ENCODE measurements at regions not wholly inside any gene's neighbourhood (a gene's known extent, or its start where the extent isn't known, plus 50 kb on each side); places are given as distances from the start of the nearest gene placed in this dataset.

DNA sequence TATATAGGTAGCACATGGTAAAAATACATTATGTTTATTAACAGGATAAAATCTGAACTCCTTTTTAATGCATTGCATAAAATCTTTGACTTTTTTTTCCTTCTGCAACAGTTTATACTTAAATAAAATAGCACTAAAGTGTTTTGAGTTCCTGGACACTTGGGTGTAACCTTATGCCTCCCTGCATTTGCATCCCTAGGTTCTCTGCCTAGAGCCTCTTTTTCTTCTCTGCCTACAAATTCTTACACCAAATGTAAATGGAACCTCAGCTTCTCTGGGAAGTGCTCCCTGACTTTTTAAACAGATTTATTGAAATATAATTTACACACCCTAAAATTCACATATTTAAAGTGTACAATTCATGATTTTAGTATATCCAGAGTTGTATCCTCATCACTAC is 1017.6 kb downstream of the CNTNAP5 start:
- DNase-seq (ENCODE audit: low read depth in 2 of 2), result no peak

DNA sequence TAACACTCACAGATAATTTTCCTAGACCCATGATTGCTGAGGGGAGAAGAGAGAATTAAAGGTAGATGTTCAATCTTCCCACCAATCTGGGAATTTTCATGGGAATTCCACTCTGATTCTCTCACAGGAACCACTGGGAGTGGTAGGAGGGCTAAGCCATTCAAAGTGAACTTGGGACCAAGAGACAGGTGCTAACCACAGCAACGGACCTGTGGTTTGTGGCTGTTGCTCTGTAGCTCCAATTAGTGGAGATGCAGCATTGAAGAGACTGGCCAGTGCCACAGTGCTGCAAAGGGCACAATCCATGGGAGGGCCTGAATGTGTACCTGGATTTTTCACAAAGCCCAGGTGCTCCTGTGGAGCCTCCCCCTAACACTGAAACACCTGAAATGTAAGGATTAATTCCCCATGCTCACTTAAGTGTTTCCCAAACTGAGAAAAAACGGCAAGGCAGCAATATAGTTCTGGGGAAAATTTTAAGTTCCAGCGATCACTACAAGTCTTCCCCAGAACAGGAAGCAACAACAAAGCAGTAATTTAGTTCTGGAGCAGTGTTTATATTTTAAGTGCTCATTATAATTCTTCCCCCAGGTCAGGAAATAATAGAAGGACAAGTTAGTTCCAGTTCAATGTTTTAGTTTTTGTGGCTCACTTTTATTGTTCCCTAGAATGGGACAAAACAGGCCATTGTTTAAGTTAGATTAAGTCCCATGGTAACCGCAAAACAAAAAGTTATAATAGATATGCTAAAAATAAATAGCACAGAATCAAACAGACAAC is 1045.8 kb downstream of the CNTNAP5 start:
- no peak for DNase-seq (ENCODE audit: low read depth in 2 of 2)

DNA sequence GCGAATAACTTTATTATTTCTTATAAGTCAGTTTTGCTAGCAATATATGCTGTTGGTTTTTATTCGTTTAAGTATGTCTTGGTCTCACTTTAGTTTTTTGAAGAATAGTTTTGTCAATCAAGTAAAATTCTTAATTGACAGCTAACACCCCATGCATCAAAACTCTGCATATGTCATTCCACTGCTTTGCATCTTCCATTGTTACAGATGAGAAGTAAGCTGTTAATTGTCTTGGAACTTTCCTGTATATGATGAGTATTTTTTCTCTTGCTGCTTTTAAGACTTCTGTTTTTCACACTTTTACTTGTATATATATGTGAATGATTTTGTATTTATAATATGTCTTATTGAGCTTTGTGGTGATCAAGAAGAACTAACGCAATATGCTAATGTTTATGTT is 1048.4 kb downstream of the CNTNAP5 start:
- DNase-seq (ENCODE audit: low read depth in 2 of 2), result no peak

DNA sequence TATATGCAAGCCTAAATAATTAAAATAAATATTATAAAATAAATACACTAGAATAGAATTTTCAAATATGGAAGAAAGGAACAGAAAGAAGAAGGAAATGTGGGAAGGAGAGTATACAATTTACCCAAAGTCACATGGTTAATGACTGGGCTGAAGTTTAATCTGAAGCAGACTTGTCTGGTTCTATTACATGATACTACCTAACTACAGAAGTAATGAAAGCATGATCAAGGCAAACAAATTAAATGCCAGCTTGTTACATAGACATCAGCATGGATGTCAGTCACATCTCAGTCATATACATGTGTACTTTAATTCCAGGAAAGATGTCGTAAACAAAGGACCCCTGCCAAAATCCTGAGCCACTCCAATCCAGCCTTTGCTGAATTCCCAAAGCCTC is 1060.8 kb downstream of the CNTNAP5 start:
- no peak for DNase-seq (ENCODE audit: low read depth in 2 of 2)

DNA sequence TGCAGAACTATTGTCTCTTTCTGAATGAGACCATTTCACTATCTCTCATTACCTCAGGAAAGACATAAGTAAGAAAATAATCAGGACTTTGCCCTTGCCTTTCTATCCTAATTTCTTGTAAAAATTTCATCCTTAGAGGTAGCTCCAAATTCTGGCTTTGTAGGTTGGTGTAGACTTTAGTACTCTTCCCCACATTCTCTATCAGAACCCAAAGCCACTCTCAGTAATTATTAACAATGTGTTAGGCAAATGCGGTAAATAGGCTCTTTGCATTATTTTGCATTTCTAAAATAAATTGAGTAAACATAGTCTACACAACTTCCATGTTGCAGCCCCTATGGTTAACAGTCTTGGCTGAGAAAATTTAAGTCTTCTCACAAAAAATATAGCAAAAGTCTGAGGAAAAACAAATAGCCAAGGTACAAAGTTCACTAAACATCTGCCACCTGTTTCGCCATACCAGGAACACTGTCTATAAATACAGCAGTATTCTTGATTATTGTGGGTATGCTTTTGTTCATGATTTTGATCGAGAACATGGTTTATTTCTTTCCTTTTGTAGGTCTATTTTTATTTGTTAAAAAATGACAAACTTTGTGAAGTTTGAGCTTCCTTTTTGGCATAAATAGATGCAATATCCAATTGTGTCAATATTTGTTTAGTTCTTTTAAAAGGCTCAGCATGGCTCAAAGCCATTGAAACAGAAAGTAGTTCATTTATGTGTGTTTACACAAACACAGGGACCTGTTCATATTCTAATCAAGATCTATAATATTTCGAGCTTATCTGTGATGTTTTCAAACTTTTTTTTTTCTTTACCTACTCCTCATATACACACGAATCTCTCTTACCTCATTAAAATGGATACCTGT is 1061.5 kb downstream of the CNTNAP5 start:
- DNase-seq (ENCODE audit: low read depth in 2 of 2), result no peak

DNA sequence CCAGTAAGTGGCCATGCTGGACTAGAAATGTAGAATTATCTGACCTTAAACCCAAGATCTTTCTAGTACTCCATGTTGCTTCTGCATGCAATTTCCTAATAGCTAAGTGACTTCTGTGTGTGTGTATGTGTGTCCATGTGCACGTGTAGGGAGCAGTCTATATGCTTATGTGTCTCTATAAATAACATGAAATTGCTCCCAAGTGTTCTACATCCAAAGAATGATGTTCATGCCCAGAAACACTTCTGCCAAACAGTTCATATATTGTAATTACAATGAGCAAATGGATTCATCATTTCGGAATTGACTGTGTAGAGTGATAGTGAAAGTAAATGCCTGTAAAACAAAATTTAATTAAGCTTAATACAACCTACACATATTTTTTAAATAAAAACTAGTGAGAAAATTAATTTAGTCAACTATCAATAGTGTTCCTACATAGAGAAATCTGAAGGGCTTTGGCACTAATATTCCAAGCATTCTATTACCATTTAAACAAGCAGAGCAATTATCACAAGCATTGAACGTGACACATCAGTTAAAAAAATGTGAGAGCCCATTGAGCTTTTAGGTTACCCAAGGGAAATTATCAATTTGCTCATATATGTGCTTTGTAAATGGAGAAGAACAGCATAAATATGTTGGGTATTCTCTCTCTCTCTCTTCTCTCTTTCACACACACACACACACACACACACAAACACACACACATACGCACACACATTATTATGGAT is 1067.4 kb downstream of the CNTNAP5 start:
- no peak for DNase-seq (ENCODE audit: low read depth in 2 of 2)

DNA sequence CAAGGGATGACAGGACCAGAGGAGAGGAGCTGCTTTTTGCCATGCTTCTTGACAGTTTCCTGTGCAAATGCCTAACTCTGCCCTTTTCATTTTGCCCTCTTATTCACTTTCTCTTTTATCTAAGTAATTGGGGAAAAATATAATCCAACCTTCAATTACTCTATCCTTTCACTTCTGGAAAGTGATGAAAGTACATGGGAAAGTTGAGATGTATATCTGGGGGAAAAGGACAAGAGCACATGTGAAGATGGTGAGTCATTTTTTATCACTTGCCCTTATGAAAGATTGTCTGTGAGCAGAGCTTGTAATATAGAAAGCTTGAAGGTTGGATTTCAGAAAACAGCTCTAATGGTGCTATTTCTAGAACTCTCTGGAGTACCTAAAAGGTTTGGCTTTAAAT is 1070.7 kb downstream of the CNTNAP5 start:
- no peak for DNase-seq (ENCODE audit: low read depth in 2 of 2)

DNA sequence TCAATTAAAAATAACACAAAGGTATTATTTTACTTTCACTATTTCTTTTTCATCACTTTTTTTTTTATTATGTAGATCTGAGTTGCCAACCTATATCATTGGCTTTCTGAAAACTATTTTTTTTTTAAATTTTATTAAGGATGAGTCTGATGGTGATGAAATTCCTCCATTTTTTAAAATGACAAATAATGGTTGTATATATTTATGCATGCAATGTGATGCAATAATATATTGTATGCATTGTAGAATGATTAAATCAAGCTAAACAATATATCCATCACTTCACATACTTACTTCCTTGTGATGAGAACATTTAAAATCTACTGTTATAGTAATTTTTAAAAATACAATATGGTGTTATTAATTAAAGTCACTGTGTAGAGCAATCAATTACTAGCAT is 1081.6 kb downstream of the CNTNAP5 start:
- DNase-seq (ENCODE audit: low read depth in 2 of 2), result no peak

DNA sequence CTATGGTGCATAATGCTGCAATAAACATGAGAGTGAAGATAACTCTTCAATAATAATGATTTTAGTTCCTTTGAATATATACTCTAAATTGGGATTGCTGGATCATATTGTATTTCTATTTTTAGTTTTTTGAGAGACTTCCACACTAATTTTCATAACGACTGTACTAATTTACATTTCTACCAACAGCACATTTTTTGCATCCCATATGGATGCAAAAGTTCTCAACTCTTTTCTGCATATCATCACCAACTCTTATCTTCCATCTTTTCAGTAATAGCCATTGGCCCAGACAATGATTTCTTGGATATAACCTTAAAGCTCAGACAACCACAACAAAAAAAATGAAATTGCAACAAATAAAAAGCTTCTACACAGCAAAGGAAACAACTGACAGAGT is 1082.4 kb downstream of the CNTNAP5 start:
- no peak for DNase-seq (ENCODE audit: low read depth in 2 of 2)

DNA sequence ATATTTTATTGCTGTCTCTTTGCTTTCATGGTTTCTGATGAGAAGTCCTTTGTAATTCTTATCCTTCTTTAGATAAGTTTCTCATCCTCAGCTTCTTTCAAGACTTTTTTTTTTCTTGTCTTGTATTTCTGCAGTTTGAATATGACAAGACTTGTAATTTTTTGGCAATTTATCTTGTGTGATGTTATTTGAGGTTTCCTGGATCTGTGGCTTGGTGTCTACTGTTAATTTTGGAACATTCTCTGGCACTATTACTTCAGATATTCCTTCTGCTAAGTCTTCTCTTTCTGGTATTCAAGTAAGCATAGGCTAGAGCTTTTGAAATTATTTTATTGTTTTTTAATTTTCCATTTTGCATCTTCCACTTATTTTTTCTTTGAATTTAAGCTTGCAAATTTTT is 1083.2 kb downstream of the CNTNAP5 start:
- no peak for DNase-seq (ENCODE audit: low read depth in 2 of 2)

DNA sequence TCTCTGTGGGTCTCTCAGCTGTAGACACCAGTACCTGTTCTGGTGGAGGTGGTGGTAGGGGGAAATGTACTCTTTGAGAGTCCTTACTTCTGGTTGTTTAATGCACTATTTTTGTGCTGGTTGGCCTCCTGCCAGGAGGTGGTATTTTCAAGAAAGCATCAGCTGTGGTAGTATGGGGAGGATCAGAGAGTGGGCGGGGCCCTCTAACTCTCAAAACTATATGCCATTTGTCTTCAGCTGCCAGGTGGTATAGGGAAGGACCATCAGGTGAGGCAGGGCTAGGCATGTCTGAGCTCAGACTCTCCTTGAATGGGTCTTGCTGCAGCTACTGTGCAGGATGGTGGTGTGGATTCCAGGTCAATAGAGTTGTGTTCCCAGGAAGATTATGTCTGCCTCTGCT is 1100.8 kb downstream of the CNTNAP5 start:
- no peak for DNase-seq (ENCODE audit: low read depth in 2 of 2)

DNA sequence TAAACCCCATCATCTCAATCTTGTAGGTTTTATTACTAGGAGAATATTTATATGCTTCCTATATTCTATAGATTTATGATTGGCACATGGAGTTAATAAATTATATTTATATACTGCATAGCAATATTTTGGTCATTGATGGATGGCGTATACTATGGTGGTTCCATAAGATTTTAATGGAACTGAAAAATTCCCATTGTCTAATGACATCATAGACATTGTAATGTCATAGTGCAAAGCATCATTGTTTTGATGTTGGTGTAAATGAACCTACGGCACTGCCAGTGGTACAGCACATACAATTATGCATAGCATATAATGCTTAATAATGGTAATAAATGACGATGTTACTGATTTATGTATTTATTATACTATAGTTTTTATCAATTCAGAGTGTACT is 1135.9 kb downstream of the CNTNAP5 start:
- no peak for DNase-seq (ENCODE audit: low read depth in 2 of 2)

DNA sequence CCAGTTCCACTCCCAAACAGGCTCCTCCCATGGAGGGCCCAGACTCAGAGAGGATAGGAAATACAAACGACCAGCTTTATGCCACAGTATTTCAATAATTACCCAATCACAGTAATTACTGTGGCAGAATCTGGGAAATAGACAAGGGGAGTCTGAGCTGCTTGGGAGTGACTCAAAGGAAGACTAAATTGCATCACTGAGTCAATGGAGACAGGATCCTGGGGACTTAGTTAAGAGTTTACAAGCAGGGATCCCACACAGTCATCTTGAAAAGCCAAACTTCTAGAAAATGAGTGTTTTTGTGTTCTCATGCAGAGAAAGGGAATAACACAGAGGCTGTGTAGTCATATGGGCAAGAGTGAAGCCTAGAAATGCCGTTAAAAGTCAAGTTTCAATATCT is 1142.1 kb downstream of the CNTNAP5 start:
- no peak for DNase-seq (ENCODE audit: low read depth in 2 of 2)

DNA sequence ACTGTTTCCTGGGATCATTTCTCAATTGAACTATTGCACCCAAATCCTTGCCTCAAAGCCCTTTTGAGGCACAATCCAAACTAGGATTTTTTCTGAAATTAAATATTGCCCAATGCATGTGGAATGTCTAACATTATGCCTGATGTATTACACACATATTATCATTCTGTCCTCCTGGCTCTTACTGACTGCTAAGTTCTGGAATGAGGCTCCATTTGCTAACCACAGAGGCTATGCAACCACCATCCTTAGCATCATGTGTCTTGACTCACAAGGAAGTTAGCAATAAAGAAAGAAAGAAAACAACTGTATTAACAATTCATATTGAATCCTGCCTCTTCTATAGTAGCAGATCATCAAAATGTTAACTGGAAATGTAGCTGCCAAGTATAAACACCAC is 1142.7 kb downstream of the CNTNAP5 start:
- DNase-seq (ENCODE audit: low read depth in 2 of 2), result no peak

DNA sequence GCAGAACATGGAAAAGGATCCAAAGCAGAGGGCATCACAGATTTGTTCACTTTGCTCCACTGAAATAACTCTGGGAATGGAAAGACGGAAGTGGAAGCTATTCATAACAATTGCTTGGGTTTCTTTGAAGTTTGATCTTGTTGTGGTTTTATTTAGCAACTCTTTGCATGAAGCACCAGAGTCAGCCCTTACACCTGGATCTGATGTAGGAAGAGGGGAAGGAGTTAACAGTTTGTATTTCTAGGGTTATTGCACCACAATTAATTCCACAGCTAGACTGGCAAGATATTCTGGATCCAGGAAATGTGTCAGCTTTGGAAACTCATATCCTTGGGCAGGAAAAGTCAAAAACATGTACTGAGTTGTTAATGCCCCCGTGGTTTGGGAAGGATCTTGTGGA is 1143.4 kb downstream of the CNTNAP5 start:
- no peak for DNase-seq (ENCODE audit: low read depth in 2 of 2)

DNA sequence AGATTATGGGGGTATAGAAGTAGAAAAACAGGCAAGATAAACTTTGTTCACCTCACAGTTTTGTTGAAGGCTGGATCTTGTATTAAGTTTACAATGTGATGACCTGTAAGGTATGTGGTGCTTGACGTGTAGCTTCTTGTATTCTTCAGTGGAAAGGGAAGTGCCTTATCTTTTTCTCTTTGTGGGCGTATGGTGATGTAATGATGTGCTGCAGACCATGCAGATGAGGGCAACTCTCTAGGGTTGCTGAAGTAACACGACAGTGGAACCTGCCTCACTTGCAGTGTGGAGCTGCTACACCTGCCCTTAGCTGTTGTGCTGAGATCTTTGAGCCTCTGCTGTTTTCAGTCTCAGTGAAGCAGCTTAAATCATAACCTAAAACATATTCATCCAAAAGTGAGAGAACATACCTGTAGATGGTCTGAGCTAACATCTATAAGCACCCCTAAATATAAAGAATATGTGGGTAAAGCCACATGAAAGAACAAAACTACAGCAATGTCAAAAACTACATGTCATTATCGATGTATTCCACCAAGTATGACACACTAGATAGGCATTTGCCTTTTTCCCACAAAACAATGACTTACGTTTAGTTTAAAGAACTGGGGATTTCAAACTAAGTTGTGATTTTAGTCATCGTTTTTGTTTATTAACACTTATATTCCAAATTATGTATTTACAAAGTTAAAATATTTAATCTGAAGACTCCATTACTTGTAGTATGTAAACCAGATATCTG is 1144.1 kb downstream of the CNTNAP5 start:
- DNase-seq (ENCODE audit: low read depth in 2 of 2), result no peak

DNA sequence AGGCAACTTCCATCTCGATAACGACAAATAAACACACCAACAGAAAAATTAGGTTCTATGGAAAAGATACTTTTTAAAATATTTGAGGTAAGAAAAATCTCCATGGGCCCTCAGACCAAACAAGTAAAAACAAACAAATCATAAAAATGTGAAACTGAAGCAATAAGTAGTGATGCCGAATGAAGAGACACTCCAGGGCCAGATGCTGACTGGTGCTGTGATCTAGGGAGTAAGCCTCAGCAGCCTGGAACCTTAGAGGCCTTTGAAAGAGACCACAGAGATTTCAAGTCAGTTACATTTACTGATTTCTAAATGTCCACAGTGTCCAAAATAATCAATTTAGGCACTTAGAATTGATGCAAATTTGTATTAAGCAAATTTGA is 1144.7 kb downstream of the CNTNAP5 start:
- no peak for DNase-seq (ENCODE audit: low read depth in 2 of 2)

DNA sequence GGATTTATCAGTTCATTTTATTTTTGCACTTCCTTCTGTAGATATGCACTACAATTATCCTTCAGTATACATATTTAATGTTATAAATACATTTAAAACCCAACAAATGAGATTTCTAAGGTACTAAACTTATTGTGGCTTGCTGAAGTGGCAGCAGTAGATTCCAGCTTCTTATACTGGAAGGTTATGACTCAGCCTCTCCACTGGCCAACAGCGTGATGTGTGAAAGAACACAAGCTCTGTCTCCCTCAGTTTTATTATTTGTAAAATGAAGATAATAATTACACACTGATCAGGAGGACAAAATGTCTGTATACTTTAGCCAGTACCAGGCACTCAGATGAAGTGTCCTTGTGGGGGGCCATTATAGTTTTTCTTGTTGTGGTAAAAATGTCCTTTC is 1147.1 kb downstream of the CNTNAP5 start:
- DNase-seq (ENCODE audit: low read depth in 2 of 2), result no peak

DNA sequence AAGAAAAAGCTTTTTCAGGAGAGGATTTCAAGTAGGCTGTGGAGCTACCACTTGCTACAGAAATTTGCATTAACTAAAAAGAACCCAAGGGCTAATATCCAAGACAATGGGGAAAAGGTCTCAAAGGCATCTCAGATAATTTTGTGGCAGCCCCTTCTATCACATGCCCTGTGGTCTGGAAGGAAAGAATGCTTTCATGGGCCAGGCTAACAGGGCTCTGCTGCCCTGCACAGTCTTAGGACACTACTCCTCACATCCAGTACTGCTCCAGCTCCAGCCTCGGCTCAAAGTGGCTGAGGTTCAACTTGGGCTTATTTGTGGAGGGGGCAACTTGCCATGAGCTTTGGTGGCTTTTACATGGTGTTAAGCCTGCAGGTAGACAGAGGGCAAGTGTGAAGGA is 1150.3 kb downstream of the CNTNAP5 start:
- no peak for DNase-seq (ENCODE audit: low read depth in 2 of 2)

DNA sequence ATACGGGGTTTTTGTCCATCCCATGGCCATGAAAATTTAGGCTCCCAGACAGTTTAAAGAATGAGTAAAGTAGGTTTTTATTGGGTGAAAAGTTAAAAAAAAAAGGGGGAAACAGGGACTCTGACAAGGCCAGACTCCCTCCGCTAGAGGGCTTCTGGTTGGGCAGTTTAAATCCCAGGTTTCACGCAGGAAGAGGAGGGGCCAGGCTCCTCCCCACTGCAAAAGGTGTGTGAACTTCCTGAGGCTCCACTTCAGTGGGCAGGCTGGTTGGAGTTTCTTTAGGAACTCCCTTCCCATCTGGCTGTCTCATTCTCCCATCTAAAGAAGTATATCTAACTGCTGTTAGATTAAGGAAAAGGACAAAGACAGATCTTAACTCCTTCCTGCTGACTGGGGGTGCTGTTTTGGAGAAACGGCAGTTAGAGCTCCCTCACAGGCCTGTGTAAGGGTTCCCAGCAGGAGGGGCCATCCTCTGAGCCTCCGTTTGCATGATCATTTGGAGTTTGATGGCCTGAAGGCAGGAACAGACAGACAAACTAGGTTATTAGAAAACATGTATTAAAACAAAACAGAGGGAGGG is 1160.7 kb downstream of the CNTNAP5 start:
- DNase-seq (ENCODE audit: low read depth in 2 of 2), result no peak

DNA sequence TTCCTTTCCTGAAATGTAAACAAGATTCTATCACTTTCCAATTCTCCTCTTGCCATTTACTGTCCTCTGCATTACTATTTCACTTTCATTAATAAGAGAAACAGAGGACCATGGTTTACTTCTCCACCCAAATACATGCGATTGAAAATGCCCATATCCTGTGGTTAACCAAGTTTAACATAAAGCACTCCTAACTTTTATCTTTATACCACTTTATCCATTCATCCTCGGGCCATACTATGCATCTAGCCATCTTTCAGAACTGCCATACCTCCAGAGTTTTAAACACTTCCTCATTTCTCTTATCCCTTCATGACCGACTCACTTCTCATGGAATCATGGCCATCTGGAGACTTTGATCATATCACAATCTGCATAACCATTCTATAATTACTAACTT is 1182.3 kb downstream of the CNTNAP5 start:
- no peak for DNase-seq (ENCODE audit: low read depth in 2 of 2)

DNA sequence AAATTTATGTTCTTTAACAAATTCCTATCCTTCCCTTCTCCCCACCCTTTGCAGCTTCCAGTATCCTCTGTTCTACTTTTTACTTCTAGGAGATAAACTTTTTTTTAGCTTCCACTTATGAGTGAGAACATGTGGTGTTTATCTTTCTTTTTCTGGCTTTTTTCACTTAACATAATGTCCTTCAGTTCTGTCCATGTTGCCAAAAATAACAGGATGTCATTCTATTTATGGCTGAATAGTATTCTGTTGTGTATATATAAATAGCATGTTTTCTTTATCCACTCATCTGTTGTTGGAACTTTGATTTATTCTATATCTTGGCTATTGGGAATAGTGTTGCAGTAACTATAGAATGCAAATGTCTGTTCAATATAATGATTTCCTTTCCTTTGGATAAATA is 1191.2 kb downstream of the CNTNAP5 start:
- DNase-seq (ENCODE audit: low read depth in 2 of 2), result no peak

All from stimulated activated CD8-positive, alpha-beta memory T cell treated with anti-CD3 and anti-CD28 coated beads, Interleukin-7, amount 100 ng/mL, for 1 hour (primary cell).